IPS DF 19.7 (cell line): ENCODE measurements at regions not wholly inside any gene's neighbourhood (a gene's known extent, or its start where the extent isn't known, plus 50 kb on each side); places are given as distances from the start of the nearest gene placed in this dataset.
A peak's percentile ranks its signal among the peaks of the same experiment; 100 is the strongest.
"Not testable (repeated sequence)": the region's sequence is repeated elsewhere in the genome, so short reads cannot be mapped to it uniquely, and the experiment has no call there.

Source experiments
- DNase-seq: peaks from one replicate; pipeline ENCODE4 v3.0.0-alpha.2; 2013; ENCODE audit warnings: low read depth, low spot score

GRCh38 chr9:101877439-101877838, 139.0 kb upstream of the GRIN3A start:
- no peak for DNase-seq

DNA sequence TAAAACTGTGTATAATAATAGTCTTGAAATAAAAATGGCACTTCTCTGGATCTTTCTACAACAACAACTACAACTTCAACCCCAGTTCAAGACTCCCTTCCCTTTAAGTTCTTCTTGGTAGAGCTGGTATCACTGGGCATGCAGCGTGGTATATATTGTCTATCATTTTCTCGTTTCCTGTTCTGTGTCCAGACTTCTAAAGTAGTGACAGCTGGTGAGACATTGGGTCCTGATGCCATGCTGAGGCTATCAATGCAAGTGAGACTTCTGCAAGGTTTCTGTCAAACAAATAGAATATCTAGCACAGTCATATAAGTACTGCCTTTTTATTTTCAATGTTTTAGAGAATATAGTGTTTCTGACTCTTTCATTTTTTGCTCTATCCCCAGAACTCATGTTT, 123.0 kb upstream of the GRIN3A start:
- no peak for DNase-seq

DNA sequence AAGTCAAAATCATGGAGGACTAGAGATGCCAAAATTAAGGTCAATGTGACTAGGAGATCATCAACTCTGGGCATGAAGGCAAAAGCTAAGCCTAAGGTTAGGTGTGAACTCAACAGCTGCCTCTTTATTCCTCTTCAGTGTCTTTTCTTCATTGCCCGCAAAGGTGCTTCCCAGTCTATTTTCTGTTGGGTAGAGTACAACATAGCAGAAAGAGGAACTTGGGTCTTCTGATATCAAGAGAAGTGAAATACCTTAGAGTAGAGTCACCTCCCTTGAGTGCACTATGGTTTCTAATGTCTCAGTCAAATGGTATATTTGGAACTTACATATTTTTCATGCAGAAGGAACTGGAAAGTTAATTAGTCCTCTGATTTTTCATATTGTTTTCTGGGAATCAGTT, 122.5 kb upstream of the GRIN3A start:
- DNase-seq, result no peak

- no peak for DNase-seq
Observed at GRCh38 chr9:101859620-101860019, 121.2 kb upstream of the GRIN3A start.

- no peak for DNase-seq
Observed at GRCh38 chr9:101858026-101858425, 119.6 kb upstream of the GRIN3A start.

GRCh38 chr9:101849102-101849707, 110.8 kb upstream of the GRIN3A start:
- DNase-seq, result no peak

DNA sequence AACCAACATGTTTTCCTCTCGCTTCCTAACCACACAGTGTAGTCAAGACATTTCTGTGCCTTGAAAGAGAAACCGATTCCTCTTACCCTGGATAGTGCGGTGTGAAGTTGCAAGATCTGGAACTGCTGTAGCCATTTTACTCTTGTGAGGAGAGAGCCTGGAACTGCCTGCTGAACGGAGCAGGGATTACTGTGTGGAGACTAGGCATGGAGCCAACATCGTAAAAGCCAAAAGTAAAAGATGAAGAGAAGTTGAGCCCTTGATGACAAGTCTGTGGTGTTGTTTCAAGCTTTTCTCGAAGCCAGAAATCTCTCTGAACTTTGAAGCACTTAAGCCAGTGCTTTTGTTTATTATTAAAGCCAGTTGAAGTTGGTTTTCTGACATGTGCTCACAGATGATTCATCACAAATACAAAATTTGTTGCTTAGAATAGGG, 110.1 kb upstream of the GRIN3A start:
- DNase-seq, result no peak

DNA sequence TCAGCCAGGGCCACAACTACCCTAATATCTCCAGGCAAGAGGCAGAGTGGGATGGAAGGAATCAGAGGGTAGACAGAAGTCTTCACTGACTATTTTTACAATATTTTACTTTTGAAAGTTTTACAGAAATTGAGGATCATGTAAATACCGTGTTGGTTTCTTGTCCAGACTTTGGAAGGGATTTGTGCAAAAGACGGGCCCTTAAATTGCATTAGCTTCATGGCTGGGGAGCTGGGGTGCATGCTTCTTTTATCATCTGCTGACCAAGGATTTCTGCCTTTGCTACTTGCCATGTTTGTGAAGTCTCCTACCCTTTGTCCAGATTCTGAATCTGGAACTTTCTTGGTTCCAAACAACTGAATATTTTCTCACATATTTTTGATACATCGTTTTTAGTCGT, 107.7 kb upstream of the GRIN3A start:
- no peak for DNase-seq

DNA sequence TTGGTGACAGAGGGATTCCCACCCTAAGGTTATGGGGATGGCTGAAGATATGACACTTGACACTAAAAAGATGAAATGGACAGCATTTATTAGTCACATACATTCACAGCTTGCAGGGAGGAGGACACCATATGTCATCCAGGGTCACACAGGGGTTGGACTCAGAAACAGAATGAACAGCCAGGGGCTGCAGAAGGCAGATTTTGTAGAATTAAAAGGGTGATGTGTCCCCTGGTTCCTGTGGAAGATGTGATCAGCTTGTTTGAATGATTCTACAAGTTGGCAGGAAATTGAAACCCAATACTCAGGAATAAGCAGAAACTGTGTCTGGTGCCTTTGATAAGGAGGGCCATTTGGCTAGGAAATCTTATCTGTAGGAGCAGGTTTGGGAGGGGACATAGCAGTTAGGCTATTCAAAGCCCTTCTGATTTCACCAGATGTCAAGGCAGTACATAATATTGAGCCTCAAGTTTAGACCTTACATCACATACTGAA, 102.3 kb upstream of the GRIN3A start:
- no peak for DNase-seq

DNA sequence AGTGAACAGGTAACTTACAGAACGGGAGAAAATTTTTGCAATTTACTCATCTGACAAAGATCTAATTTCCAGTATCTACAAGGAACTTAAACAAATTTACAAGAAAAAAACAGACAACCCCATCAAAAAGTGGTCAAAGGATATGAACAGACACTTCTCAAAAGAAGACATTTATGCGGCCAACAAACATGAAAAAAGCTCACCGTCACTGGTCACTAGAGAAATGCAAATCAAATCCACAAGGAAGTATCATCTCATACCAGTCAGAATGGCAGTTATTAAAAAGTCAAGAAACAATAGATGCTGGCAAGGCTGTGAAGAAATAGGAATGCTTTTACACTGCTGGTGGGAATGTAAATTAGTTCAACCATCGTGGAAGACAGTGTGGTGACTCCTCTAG, 100.5 kb upstream of the GRIN3A start:
- not testable (repeated sequence) for DNase-seq

DNA sequence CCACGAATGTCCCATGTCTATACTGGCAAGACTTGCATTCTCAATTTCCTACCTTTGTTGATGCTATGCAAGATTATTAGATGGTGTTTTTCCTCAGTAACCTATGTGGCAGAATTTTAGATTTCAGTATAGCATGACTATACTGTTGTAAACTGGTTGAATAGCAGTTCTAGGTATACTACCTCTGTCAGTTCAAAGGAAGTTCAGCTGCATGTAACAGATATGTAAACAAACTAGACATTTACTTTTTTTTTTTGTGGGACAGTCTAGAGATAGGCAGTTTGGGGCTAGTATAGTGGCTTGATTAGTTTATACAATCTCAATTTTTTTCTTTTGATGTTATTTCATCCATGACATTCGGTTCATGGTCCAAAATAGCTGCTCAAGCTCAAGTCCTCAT, 97.6 kb upstream of the GRIN3A start:
- no peak for DNase-seq

GRCh38 chr9:101832486-101832885, 94.0 kb upstream of the GRIN3A start:
- no peak for DNase-seq

GRCh38 chr9:101821450-101821849, 83.0 kb upstream of the GRIN3A start:
- DNase-seq, result not testable (repeated sequence)

DNA sequence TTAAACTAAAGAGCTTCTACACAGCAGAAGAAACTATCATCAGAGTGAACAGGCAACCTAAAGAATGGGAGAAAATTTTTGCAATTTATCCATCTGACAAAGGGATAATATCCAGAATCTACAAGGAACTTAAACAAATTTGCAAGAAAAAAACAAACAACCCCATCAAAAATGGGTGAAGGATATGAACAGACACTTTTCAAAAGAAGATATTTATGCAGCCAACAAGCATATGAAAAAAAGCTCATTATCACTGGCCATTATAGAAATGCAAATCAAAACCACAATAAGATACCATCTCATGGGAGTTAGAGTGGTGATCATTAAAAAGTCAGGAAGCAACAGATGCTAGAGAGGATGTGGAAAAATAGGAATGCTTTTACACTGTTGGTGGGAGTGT, 82.5 kb upstream of the GRIN3A start:
- DNase-seq, result not testable (repeated sequence)

DNA sequence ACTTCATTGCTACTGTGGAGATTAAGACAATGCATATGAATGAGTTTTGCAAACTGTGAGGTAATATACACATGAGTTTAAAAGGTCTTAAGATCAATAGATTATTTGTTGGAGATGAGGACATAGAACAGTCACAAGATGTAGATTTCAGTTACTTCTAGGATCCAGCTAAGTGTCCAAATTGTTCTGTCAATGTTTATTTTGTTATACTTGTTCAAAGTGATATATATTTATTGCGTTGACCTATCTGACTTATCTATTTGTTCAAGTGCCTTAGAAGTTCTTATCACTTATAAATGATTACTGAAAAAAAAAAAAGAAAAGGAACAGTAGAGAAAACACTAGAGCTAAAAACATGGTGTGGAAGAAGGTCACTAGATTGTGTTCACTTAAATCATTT, 75.6 kb upstream of the GRIN3A start:
- no peak for DNase-seq

- not testable (repeated sequence) for DNase-seq
Observed at GRCh38 chr9:101807879-101808278, 69.4 kb upstream of the GRIN3A start.

DNA sequence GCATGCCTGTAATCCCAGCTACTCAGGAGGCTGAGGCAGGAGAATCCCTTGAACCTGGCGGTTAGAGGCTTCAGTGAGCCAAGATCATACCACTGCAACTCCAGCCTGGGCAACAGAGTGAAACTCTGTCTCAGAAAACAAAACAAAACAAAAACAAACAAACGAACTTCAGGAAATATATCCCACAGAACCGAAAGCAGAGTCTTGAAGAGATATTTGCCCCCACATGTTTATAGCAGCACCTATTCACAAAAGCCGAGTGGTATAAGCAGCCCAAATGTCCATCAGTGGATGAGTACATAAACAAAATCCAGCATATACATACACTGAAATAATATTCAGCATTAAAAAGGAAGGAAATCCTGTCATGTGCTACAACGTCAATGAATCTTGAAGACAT, 57.6 kb upstream of the GRIN3A start:
- DNase-seq, result no peak

DNA sequence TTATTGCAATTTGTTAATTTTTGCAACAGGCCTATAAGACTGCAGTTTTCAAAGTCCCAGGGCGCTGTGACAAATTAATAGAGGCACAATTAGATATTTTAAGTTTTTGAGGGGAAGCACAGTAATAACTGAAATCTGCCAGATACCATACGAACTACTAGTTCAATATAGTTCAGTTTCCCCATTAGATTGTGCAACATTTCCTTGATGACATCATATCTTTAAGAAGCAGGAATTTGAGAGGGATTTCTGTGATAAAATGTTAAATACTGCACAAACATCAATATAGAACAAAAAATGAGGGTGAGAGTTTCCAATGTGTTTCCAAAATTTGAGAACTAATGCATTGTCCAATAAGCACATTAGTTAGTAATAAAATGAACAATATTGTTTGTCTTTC, 56.7 kb upstream of the GRIN3A start:
- no peak for DNase-seq

DNA sequence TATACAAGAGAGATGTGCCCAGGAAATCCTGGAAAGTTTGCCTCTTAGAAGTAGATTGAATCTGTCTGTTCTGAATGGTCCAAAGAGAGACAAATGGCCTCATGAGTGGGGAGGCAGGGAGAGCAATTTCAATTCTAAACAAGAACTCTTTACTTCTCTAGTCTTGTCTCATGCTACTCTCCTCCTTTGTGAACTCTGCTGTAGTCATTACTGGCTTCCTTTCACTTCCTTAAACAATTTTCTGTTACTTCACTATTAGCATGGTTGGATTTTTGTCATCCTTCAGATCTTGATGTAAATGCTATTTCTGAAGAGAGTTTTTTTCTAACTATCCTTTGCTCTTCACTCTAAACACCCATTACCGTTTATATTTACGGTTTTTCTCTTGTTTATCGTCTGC, 54.0 kb upstream of the GRIN3A start:
- DNase-seq, result no peak

DNA sequence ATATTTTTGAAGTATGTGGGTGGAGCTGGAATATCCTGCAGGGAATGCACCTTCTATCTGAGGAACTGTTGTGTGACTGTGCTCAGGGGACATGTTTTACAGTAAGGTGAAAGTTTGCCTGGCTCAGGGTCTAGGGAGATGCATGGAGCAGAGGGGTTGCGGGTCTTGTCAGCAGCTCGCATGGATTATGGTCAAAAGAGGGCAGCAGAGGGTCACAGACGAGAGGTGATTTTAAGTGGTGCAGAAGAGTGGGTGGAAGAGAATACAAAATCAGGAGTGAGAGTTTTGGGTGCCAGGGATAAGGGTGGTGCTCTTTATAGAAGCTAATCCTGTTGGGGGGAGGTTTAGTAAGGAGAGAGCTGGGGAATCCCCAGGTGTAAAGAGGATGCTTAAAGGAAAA, 53.5 kb upstream of the GRIN3A start:
- peak; percentile 12 for DNase-seq

DNA sequence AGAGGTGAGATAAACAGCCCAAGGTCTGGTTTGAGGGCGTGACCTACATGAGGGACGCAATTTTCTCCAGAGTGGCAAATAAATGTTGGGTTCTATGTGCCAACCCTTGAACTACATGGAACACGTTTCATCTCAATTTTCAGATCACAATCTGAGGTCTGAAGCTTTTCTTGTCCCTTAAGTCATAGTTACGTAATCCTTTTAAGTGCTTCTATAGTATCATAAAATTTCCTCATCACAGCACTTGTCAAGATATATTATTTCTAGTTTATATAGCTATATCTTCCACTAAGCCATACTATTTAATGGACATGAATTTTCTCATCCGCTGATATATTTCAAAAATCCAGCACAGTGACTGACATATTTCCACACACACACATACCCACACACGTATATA, 53.1 kb upstream of the GRIN3A start:
- no peak for DNase-seq
